SU-DHL-6 (cell line): ENCODE measurements at regions not wholly inside any gene's neighbourhood (a gene's known extent, or its start where the extent isn't known, plus 50 kb on each side); places are given as distances from the start of the nearest gene placed in this dataset.

Source experiments
- H2AFZ ChIP-seq: fragments of 200-600 bp; sonication (generic); 2 replicates; pipeline ENCODE4 v1.6.1; 2014; ENCODE audit warnings: low read depth, mild to moderate bottlenecking, moderate library complexity, mixed read lengths, antibody characterized with exemption, low read length; ENCODE audit not compliant: severe bottlenecking
- H3F3A ChIP-seq: fragments of 200-600 bp; shearing (Covaris generic); 2 replicates; pipeline ENCODE4 v1.6.0; 2016; ENCODE audit warnings: antibody characterized with exemption, mild to moderate bottlenecking; ENCODE audit not compliant: insufficient read depth
- H3K27ac ChIP-seq: fragments of 200-600 bp; sonication (generic); 2 replicates; pipeline ENCODE4 v1.5.1; 2016; ENCODE audit warnings: low read depth, mild to moderate bottlenecking, low read length, moderate library complexity, mixed read lengths
- H3K27me3 ChIP-seq: fragments of 200-600 bp; sonication (generic), shearing (Covaris generic); 2 replicates; pipeline ENCODE4 v1.6.0; 2014; ENCODE audit warnings: mild to moderate bottlenecking, low read length
- H3K36me3 ChIP-seq: fragments of 200-600 bp; sonication (generic); 2 replicates; pipeline ENCODE4 v1.6.1; 2014; ENCODE audit warnings: mild to moderate bottlenecking, low read length, mixed read lengths
- H3K4me2 ChIP-seq: fragments of 300-600, 200-600 bp; shearing (Covaris generic), sonication (generic); 2 replicates; pipeline ENCODE4 v1.6.0; 2014; ENCODE audit warnings: low read length, low read depth, mild to moderate bottlenecking; ENCODE audit not compliant: poor library complexity, severe bottlenecking
- H3K4me3 ChIP-seq: fragments of 200-600 bp; sonication (generic); 2 replicates; pipeline ENCODE4 v1.5.1; 2014; ENCODE audit warnings: antibody characterized with exemption, low read length, mild to moderate bottlenecking, mixed read lengths; ENCODE audit not compliant: insufficient read depth, poor library complexity, severe bottlenecking
- H3K79me2 ChIP-seq: fragments of 200-600 bp; sonication (generic); 2 replicates; pipeline ENCODE4 v1.6.1; 2014; ENCODE audit warnings: mild to moderate bottlenecking, low read length, moderate library complexity; ENCODE audit not compliant: insufficient read depth
- H3K9ac ChIP-seq: fragments of 200-600 bp; sonication (generic); 2 replicates; pipeline ENCODE4 v1.7.0; 2014; ENCODE audit warnings: mild to moderate bottlenecking, low read length
- H3K9me2 ChIP-seq: fragments of 200-600 bp; sonication (generic); replicated peaks from 2 replicates; pipeline ENCODE4 v1.6.1; 2014; ENCODE audit warnings: low read length; ENCODE audit not compliant: insufficient read depth
- H3K9me3 ChIP-seq: fragments of 200-600 bp; sonication (generic); 2 replicates; pipeline ENCODE4 v1.6.1; 2014; ENCODE audit warnings: low read length, mixed read lengths; ENCODE audit not compliant: insufficient read depth
- H4K20me1 ChIP-seq: fragments of 200-600 bp; sonication (generic); 2 replicates; pipeline ENCODE4 v1.6.1; 2014; ENCODE audit warnings: low read depth, mild to moderate bottlenecking, antibody characterized with exemption, low read length, moderate library complexity, mixed read lengths
- EZH2phosphoT487 ChIP-seq: fragments of 200-600 bp; sonication (generic), shearing (Covaris generic); conservative IDR thresholded peaks from 2 replicates; pipeline ENCODE4 v1.6.1; 2018; ENCODE audit warnings: mild to moderate bottlenecking, antibody characterized with exemption, low read length, moderate library complexity, mixed read lengths
- TF ChIP-seq, protein P1 (sequence below): fragments of 200-600 bp; sonication (generic); IDR thresholded peaks from one replicate; pipeline ENCODE4 v1.5.1; 2017; ENCODE audit warnings: antibody characterized with exemption, mild to moderate bottlenecking, low read length, moderate library complexity; ENCODE audit not compliant: insufficient read depth, poor library complexity, severe bottlenecking

DNA sequence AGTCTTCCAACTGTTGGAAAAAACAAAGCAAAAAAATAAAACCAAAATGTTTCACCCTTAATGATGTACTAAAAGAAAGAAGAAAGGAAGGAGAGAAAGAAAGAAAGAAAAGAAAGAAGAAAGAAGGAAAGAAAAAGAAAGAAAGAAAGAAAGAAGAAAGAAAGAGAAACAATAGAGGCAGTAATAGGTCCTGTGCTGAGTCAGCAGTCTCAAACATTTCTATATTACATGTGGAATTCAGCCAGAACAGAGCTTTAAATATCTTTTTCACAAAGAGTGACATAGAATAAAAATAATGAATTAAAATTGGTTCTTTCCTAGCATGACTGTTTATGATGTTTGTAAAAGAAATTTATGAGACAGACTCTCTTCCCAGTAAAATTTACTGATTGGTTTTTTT is 1135.3 kb upstream of the CDH8 start:
- Histone ChIP-seq H3K36me3 (no peaks in the 10 kb centered on the region), H3K27ac (no peak overlapping the region), H3K9ac (no peak overlapping the region), H3K4me3 (no peak overlapping the region), H3F3A (no peaks in the 10 kb centered on the region), H2AFZ (no peak overlapping the region), H3K9me2 (no peaks in the 10 kb centered on the region), H3K4me2 (no peak overlapping the region), H3K27me3 (no peaks in the 10 kb centered on the region), H4K20me1 (no peaks in the 10 kb centered on the region), H3K9me3 (no peaks in the 10 kb centered on the region), H3K79me2 (no peaks in the 10 kb centered on the region)
- TF ChIP-seq EZH2phosphoT487: no peak
- TF ChIP-seq, protein P1, sequence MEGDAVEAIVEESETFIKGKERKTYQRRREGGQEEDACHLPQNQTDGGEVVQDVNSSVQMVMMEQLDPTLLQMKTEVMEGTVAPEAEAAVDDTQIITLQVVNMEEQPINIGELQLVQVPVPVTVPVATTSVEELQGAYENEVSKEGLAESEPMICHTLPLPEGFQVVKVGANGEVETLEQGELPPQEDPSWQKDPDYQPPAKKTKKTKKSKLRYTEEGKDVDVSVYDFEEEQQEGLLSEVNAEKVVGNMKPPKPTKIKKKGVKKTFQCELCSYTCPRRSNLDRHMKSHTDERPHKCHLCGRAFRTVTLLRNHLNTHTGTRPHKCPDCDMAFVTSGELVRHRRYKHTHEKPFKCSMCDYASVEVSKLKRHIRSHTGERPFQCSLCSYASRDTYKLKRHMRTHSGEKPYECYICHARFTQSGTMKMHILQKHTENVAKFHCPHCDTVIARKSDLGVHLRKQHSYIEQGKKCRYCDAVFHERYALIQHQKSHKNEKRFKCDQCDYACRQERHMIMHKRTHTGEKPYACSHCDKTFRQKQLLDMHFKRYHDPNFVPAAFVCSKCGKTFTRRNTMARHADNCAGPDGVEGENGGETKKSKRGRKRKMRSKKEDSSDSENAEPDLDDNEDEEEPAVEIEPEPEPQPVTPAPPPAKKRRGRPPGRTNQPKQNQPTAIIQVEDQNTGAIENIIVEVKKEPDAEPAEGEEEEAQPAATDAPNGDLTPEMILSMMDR: no peak

- no peaks in the 10 kb centered on the region for H3F3A ChIP-seq
- no peak overlapping the region for H3K9ac ChIP-seq
- no peak for TF ChIP-seq EZH2phosphoT487
- TF ChIP-seq, protein P1: no peak
- no peaks in the 10 kb centered on the region for H3K9me3 ChIP-seq
- H3K27ac ChIP-seq: no peak overlapping the region
- no peaks in the 10 kb centered on the region for H4K20me1 ChIP-seq
- no peaks in the 10 kb centered on the region for H3K9me2 ChIP-seq
- H3K4me3 ChIP-seq: no peak overlapping the region
- H3K27me3 ChIP-seq: no peaks in the 10 kb centered on the region
- H3K4me2 ChIP-seq: no peak overlapping the region
- H3K79me2 ChIP-seq: no peaks in the 10 kb centered on the region
- H3K36me3 ChIP-seq: no peaks in the 10 kb centered on the region
- no peak overlapping the region for H2AFZ ChIP-seq
Observed at GRCh38 chr16:63169100-63169499, 1132.9 kb upstream of the CDH8 start.

- no peaks in the 10 kb centered on the region; the same call in 1 of the 2 replicates for H3K9me2 ChIP-seq
- H2AFZ ChIP-seq: no peak overlapping the region
- no peaks in the 10 kb centered on the region for H3K9me3 ChIP-seq
- H4K20me1 ChIP-seq: no peaks in the 10 kb centered on the region
- H3F3A ChIP-seq: no peaks in the 10 kb centered on the region
- no peaks in the 10 kb centered on the region for H3K27me3 ChIP-seq
- H3K79me2 ChIP-seq: no peaks in the 10 kb centered on the region
- no peak overlapping the region for H3K27ac ChIP-seq
- H3K9ac ChIP-seq: no peak overlapping the region
- no peak overlapping the region for H3K4me2 ChIP-seq
- no peaks in the 10 kb centered on the region for H3K36me3 ChIP-seq
- TF ChIP-seq EZH2phosphoT487: no peak
- TF ChIP-seq, protein P1: no peak
- no peak overlapping the region for H3K4me3 ChIP-seq
Observed at GRCh38 chr16:63157818-63158217, 1121.6 kb upstream of the CDH8 start.
